ENCODE measurements at regions not wholly inside any gene's neighbourhood (a gene's known extent, or its start where the extent isn't known, plus 50 kb on each side); places are given as distances from the start of the nearest gene placed in this dataset.

DNA sequence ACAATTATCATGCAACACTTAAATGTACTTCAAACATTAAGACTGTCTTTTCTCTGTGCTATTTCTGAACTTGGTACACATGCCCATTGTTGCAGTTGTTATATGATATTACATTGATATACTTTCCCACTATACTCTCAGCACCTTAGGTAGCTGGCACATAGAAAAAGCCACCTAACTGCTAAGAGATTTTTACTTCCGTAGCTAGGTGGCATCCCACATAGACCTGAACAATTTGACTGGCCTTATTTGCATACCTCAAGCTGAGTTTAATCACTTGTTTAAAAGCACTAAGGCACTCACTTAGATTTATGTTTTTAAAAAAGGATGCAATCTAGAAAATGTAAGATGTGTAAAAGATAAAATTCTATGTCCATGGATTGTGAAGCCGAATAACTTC is 194.2 kb downstream of the POU4F1 start:
- Histone ChIP-seq H3K36me3 (ENCODE audit: control insufficient read depth, low read length) (no peaks in the 10 kb centered on the region), H3K4me3 (ENCODE audit: low read length) (no peak overlapping the region), H4K20me1 (ENCODE audit: control insufficient read depth, insufficient read depth, low read depth, low read length) (no peaks in the 10 kb centered on the region), H3K9me3 (ENCODE audit: control insufficient read depth, insufficient read depth, low read length) (no peaks in the 10 kb centered on the region), H3K4me2 (ENCODE audit: low read length) (no peak overlapping the region), H3K27me3 (ENCODE audit: control insufficient read depth, low read length) (no peaks in the 10 kb centered on the region), H3K79me2 (ENCODE audit: control insufficient read depth, low read length) (no peaks in the 10 kb centered on the region), H3K4me1 (ENCODE audit: control insufficient read depth, low read length) (no peaks in the 10 kb centered on the region), H3K9me2 (replicated peaks; ENCODE audit: control insufficient read depth, low read length) (no peaks in the 10 kb centered on the region), H3F3A (ENCODE audit: control insufficient read depth, insufficient read depth) (no peaks in the 10 kb centered on the region), H3K27ac (ENCODE audit: low read depth, low read length) (no peak overlapping the region)
- TF ChIP-seq, protein P1, sequence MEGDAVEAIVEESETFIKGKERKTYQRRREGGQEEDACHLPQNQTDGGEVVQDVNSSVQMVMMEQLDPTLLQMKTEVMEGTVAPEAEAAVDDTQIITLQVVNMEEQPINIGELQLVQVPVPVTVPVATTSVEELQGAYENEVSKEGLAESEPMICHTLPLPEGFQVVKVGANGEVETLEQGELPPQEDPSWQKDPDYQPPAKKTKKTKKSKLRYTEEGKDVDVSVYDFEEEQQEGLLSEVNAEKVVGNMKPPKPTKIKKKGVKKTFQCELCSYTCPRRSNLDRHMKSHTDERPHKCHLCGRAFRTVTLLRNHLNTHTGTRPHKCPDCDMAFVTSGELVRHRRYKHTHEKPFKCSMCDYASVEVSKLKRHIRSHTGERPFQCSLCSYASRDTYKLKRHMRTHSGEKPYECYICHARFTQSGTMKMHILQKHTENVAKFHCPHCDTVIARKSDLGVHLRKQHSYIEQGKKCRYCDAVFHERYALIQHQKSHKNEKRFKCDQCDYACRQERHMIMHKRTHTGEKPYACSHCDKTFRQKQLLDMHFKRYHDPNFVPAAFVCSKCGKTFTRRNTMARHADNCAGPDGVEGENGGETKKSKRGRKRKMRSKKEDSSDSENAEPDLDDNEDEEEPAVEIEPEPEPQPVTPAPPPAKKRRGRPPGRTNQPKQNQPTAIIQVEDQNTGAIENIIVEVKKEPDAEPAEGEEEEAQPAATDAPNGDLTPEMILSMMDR (IDR thresholded peaks at IDR 0.05; ENCODE audit: low read depth, low read length, poor library complexity, severe bottlenecking): no peak
- TF ChIP-seq EZH2phosphoT487 (IDR thresholded peaks at IDR 0.05; ENCODE audit: borderline replicate concordance, low read length): no peak

DNA sequence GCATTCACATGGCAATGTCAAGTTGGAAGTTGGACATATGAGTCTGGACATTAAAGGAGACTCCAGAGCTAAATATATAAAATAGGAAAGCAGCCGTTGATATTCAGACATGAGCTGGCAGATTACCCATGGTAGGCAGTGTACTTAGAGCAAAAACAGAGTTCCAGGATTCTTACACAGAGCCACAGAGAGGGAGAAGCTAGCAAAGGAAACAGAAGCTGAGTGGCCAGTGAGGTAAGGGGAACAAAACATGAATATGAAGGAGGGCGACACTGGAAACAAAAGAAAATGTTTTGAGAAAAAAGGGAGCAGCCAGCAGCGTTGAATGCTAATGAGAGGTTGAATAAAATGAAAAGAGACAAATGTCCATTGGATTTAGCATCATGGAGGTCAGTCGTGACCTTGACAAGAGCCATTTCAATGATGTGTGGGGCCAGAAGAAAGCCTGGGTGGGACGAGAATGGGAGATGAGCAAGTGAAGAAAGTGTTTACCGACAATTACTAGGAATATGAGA is 198.4 kb downstream of the POU4F1 start:
- Histone ChIP-seq H3K9me3 (ENCODE audit: control insufficient read depth, insufficient read depth, low read length) (no peaks in the 10 kb centered on the region), H3F3A (ENCODE audit: control insufficient read depth, insufficient read depth) (no peaks in the 10 kb centered on the region), H3K9me2 (replicated peaks; ENCODE audit: control insufficient read depth, low read length) (no peaks in the 10 kb centered on the region), H3K79me2 (ENCODE audit: control insufficient read depth, low read length) (no peaks in the 10 kb centered on the region), H3K4me2 (ENCODE audit: low read length) (no peak overlapping the region), H3K4me3 (ENCODE audit: low read length) (no peak overlapping the region), H3K36me3 (ENCODE audit: control insufficient read depth, low read length) (no peaks in the 10 kb centered on the region), H3K27me3 (ENCODE audit: control insufficient read depth, low read length) (no peaks in the 10 kb centered on the region), H3K27ac (ENCODE audit: low read depth, low read length) (no peak overlapping the region), H3K4me1 (ENCODE audit: control insufficient read depth, low read length) (no peaks in the 10 kb centered on the region), H4K20me1 (ENCODE audit: control insufficient read depth, insufficient read depth, low read depth, low read length) (no peaks in the 10 kb centered on the region)
- TF ChIP-seq, protein P1 (IDR thresholded peaks at IDR 0.05; ENCODE audit: low read depth, low read length, poor library complexity, severe bottlenecking): no peak

DNA sequence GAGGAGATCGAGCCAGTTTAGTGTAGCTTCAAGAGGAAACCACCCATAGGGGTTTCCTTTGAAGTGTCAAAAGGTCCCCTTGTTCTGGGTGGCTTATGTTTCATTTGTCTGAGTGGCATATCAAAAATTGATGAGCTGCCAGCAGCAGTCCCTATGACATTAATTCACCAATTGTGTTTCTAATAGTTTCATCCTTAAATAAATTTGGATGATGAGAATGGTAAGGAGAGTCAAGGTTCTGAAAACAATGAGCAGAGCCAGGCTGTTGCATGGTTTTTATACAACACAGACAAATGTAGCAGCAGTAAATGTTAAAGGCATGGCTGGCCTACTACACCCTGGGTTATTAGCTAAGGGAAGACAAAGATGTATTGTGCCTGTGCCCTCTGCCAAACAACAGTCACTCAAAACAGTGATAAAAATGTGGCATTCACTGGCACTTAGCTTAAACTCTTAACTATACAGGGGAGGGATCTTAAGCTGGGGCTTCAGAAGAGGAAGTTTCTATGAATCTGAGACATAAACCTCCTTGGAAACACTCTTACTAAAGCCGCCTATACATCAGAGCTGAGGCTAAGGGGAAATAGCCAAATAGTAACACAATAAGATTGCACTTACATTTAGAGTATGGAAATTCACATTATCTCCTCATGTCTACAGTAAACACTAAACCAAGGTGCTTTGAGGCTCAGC is 200.5 kb downstream of the POU4F1 start:
- Histone ChIP-seq H3K9me2 (replicated peaks; ENCODE audit: control insufficient read depth, low read length) (no peaks in the 10 kb centered on the region), H3K4me1 (ENCODE audit: control insufficient read depth, low read length) (no peaks in the 10 kb centered on the region), H3K36me3 (ENCODE audit: control insufficient read depth, low read length) (no peaks in the 10 kb centered on the region), H3K79me2 (ENCODE audit: control insufficient read depth, low read length) (no peaks in the 10 kb centered on the region), H3K4me3 (ENCODE audit: low read length) (no peak overlapping the region), H3K9me3 (ENCODE audit: control insufficient read depth, insufficient read depth, low read length) (no peaks in the 10 kb centered on the region), H3F3A (ENCODE audit: control insufficient read depth, insufficient read depth) (no peaks in the 10 kb centered on the region), H4K20me1 (ENCODE audit: control insufficient read depth, insufficient read depth, low read depth, low read length) (no peaks in the 10 kb centered on the region), H3K27ac (ENCODE audit: low read depth, low read length) (no peak overlapping the region), H3K27me3 (ENCODE audit: control insufficient read depth, low read length) (no peaks in the 10 kb centered on the region), H3K4me2 (ENCODE audit: low read length) (no peak overlapping the region)
- TF ChIP-seq EZH2phosphoT487 (IDR thresholded peaks at IDR 0.05; ENCODE audit: borderline replicate concordance, low read length): no peak
- TF ChIP-seq, protein P1 (IDR thresholded peaks at IDR 0.05; ENCODE audit: low read depth, low read length, poor library complexity, severe bottlenecking): no peak

All from DOHH2 (cell line).